ENCODE measurements at regions not wholly inside any gene's neighbourhood (a gene's known extent, or its start where the extent isn't known, plus 50 kb on each side); places are given as distances from the start of the nearest gene placed in this dataset.

DNA sequence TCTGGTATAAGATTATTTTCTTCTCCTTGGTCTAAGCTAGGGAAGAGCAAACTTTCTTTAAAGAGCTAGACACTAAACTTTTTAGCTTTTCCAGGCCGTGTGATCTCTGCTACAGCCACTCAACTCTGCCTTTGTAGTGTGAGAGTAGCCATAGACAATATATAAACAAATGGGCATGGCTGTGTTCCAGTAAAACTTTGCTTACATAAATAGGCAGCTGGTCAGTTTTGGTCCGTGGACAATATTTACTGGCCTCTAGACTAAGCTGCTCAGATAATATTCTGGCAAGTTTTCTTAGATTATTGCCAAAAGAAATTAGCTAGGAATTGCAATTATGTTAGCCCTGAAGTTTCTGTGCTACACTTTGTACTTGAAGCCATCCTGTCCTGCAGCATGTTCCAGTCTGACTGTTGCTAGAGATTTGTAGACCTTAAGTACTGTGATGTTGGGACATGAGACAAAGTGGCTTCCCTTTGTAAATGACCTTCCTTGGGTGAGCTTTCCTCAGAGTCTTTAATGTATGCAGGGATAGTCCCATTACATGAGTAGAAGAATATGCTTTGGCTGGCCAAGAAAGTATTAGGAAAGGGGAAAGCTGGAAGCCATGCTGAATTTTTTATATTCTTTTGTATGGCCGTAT lies 126.9 kb downstream of the SOX11 start:
- intact Hi-C loops (cut with DNase I), result no loop called here
- Histone ChIP-seq H3K4me3 (no peak overlapping the region), H3K36me3 (no peaks in the 10 kb centered on the region), H3K9ac (ENCODE audit: low read depth in 2 of 2, low read length in 2 of 2) (no peak overlapping the region), H3K4me1 (no peaks in the 10 kb centered on the region), H3K27me3 (no peaks in the 10 kb centered on the region), H3K9me3 (no peaks in the 10 kb centered on the region), H3K27ac (no peak overlapping the region)
- TF ChIP-seq, protein P1, sequence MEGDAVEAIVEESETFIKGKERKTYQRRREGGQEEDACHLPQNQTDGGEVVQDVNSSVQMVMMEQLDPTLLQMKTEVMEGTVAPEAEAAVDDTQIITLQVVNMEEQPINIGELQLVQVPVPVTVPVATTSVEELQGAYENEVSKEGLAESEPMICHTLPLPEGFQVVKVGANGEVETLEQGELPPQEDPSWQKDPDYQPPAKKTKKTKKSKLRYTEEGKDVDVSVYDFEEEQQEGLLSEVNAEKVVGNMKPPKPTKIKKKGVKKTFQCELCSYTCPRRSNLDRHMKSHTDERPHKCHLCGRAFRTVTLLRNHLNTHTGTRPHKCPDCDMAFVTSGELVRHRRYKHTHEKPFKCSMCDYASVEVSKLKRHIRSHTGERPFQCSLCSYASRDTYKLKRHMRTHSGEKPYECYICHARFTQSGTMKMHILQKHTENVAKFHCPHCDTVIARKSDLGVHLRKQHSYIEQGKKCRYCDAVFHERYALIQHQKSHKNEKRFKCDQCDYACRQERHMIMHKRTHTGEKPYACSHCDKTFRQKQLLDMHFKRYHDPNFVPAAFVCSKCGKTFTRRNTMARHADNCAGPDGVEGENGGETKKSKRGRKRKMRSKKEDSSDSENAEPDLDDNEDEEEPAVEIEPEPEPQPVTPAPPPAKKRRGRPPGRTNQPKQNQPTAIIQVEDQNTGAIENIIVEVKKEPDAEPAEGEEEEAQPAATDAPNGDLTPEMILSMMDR (IDR thresholded peaks at IDR 0.05), result no peak
- no peak for DNase-seq

DNA sequence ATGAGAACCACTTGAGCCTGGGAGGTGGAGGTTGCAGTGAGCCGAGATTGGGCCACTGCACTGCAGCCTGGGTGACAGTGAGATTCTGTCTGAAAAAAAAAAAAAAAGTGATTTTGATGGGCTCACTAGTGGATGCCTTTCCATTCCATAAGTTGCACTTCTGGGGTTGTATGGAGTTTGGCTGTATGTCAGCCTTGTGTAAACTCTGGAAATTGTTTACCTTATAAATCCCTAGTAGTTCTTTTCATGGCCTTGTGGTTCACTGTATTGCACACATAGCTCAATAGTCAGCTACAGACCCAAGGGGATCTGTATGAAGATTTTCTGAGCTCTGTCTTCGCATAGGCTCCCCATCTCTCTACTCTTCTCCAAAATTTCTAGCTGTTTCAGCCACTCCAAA lies 131.9 kb downstream of the SOX11 start:
- intact Hi-C loops (cut with DNase I), result no loop called here
- TF ChIP-seq, protein P1 (IDR thresholded peaks at IDR 0.05), result no peak
- no peaks in the 10 kb centered on the region for H3K4me1 ChIP-seq

DNA sequence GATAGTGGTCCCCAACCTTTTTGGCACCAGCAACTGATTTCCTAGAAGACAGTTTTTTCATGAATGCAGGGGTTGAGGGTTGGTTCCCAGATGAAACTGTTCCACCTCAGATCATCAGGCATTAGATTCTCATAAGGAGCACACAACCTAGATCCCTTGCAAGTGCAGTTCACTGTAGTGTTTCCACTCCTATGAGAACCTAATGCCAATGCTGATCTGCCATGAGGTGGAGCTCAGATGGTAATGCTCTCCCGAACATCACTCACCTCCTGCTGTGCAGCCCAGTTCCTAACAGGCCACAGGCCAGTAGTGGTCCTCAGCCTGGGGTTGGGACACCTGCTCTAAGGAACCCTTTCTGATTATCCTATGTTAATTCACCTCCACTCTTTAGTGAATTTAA lies 133.5 kb downstream of the SOX11 start:
- no peaks in the 10 kb centered on the region for H3K9me3 ChIP-seq
- DNase-seq, result no peak
- TF ChIP-seq, protein P1 (IDR thresholded peaks at IDR 0.05), result no peak
- H3K27ac ChIP-seq, result no peak overlapping the region
- intact Hi-C loops (cut with DNase I), result no loop called here
- no peaks in the 10 kb centered on the region for H3K4me1 ChIP-seq
- no peak overlapping the region for H3K4me3 ChIP-seq
- H3K9ac ChIP-seq (ENCODE audit: low read depth in 2 of 2, low read length in 2 of 2), result no peak overlapping the region
- H3K36me3 ChIP-seq, result no peaks in the 10 kb centered on the region
- no peaks in the 10 kb centered on the region for H3K27me3 ChIP-seq

More for the DNA sequence above, 131.9 kb downstream of the SOX11 start:
- Histone ChIP-seq H3K27ac (no peak overlapping the region), H3K36me3 (no peaks in the 10 kb centered on the region), H3K9me3 (no peaks in the 10 kb centered on the region), H3K9ac (ENCODE audit: low read depth in 2 of 2, low read length in 2 of 2) (no peak overlapping the region), H3K27me3 (no peaks in the 10 kb centered on the region), H3K4me3 (no peak overlapping the region)
- no peak for DNase-seq

DNA sequence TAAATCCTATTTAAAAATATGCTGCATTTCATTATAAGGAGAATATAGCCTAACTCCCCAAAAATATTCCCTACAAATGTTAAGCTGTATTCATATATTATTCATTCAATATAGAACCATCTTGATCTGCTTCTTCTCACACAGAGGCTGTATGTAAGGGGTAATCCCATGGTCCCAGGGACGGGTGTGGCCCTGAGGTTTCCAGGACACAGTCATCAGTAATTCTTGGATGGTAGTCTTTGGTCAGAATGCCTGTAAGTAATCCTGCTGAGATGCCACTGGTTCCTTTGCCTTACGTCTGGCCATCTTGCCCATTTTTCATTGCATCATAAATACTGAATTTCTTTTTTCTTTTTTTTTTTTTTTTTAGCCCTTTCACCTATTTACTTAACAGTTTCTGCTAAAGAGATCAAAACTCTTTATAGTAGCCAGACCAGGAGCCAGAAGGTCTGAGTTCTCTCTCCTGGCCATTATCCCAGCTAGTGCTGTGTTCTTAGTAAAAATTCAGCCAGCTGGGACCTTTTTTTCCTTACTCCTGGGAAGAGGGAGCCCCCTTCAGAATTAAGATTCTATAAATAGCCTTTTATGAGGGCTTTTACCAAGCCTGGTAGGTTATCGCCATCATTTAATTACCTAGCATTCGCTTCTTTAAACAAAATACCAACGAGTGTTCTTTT lies 134.9 kb downstream of the SOX11 start:
- Histone ChIP-seq H3K27me3 (no peaks in the 10 kb centered on the region), H3K27ac (no peak overlapping the region), H3K4me1 (no peaks in the 10 kb centered on the region), H3K9me3 (no peaks in the 10 kb centered on the region), H3K4me3 (no peak overlapping the region), H3K9ac (ENCODE audit: low read depth in 2 of 2, low read length in 2 of 2) (no peak overlapping the region), H3K36me3 (no peaks in the 10 kb centered on the region)
- no peak for DNase-seq
- intact Hi-C loops (cut with DNase I), result no loop called here
- TF ChIP-seq, protein P1 (IDR thresholded peaks at IDR 0.05), result no peak

DNA sequence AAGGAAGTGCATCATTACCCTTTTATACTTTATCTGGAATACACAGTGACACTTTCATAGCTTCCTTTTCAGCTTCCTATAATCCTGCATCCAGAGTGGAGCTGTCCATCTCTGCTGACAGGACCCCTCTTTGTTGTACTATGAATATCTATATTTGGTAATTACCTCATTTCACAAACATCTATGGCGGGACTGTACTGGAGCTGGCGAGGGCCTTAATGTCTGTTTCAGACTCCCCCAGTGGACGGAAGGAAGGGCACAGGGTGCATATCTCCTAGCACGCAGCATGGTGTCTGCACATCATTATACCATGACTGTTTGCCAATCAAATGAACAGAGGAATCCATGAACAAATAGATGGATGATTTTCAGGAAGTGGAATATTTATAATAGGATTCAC lies 142.3 kb downstream of the SOX11 start:
- DNase-seq, result no peak
- Histone ChIP-seq H3K36me3 (no peaks in the 10 kb centered on the region), H3K27me3 (no peaks in the 10 kb centered on the region)

More for the DNA sequence above, 142.3 kb downstream of the SOX11 start:
- TF ChIP-seq, protein P1 (IDR thresholded peaks at IDR 0.05), result no peak
- Histone ChIP-seq H3K4me1 (no peaks in the 10 kb centered on the region), H3K9me3 (no peaks in the 10 kb centered on the region), H3K4me3 (no peak overlapping the region), H3K27ac (no peak overlapping the region), H3K9ac (ENCODE audit: low read depth in 2 of 2, low read length in 2 of 2) (no peak overlapping the region)
- intact Hi-C loops (cut with DNase I), result no loop called here
